Tibial nerve (tissue), 4 donors: ENCODE measurements at regions not wholly inside any gene's neighbourhood (a gene's known extent, or its start where the extent isn't known, plus 50 kb on each side); places are given as distances from the start of the nearest gene placed in this dataset.

Experiments
- CTCF ChIP-seq, 5 experiments: fragments of 200-600 bp in 3 of 5; fragments of 450-650 bp in 2 of 5; sonication (generic) in 3 of 5; IDR thresholded peaks; one replicate each; pipeline ENCODE4 v1.5.1; 2016 to 2019; ENCODE audit warnings: antibody characterized with exemption in 5 of 5, mild to moderate bottlenecking in 3 of 5, moderate library complexity in 2 of 5
- EP300 ChIP-seq, 2 donors: sonication (generic); formaldehyde crosslinking; IDR thresholded peaks; one replicate each; pipeline ENCODE4 v1.6.1; 2017; ENCODE audit warnings: antibody characterized with exemption in 2 of 2, mild to moderate bottlenecking in 1 of 2
- POLR2A ChIP-seq, 2 donors: fragments of 450-650 bp; IDR thresholded peaks; one replicate each; pipeline ENCODE4 v1.6.1; 2017; ENCODE audit warnings: antibody characterized with exemption in 2 of 2, mild to moderate bottlenecking in 2 of 2, moderate library complexity in 2 of 2

- TF ChIP-seq POLR2A (IDR thresholded peaks at IDR 0.05) = no peak
- no peak for TF ChIP-seq CTCF (IDR thresholded peaks at IDR 0.05)
- TF ChIP-seq EP300 (IDR thresholded peaks at IDR 0.05) = no peak
Measured at GRCh38 chr4:181365671-181366070, 877.5 kb upstream of the TENM3 start.
